Loucy (cell line): ENCODE measurements at regions not wholly inside any gene's neighbourhood (a gene's known extent, or its start where the extent isn't known, plus 50 kb on each side); places are given as distances from the start of the nearest gene placed in this dataset.

Experiments used
- H2AFZ ChIP-seq: fragments of 200-600 bp; sonication (generic); 2 replicates; pipeline ENCODE4 v1.6.0; 2016; ENCODE audit warnings: antibody characterized with exemption, mild to moderate bottlenecking, low read length, moderate library complexity
- H3F3A ChIP-seq: fragments of 200-600 bp; 2 replicates; pipeline ENCODE4 v1.6.0; 2016; ENCODE audit warnings: antibody characterized with exemption, low read depth, mild to moderate bottlenecking
- H3K27me3 ChIP-seq: fragments of 200-600 bp; sonication (generic); 2 replicates; pipeline ENCODE4 v1.6.1; 2014; ENCODE audit warnings: low read length, mild to moderate bottlenecking; ENCODE audit not compliant: insufficient read depth, poor library complexity, severe bottlenecking
- H3K36me3 ChIP-seq: fragments of 200-600 bp; sonication (generic); 2 replicates; pipeline ENCODE4 v1.6.1; 2016; ENCODE audit warnings: low read length; ENCODE audit not compliant: insufficient read depth
- H3K4me1 ChIP-seq: fragments of 200-600 bp; sonication (generic); 2 replicates; pipeline ENCODE4 v1.5.1; 2014; ENCODE audit warnings: low read length, mild to moderate bottlenecking; ENCODE audit not compliant: insufficient read depth, poor library complexity, severe bottlenecking
- H3K4me2 ChIP-seq: fragments of 200-600 bp; sonication (generic); 2 replicates; pipeline ENCODE4 v1.6.0; 2014; ENCODE audit warnings: antibody characterized with exemption, low read length, low read depth, mild to moderate bottlenecking; ENCODE audit not compliant: poor library complexity, severe bottlenecking
- H3K4me3 ChIP-seq: fragments of 200-600 bp; sonication (generic); 2 replicates; pipeline ENCODE4 v1.5.1; 2014; ENCODE audit warnings: low read length, mild to moderate bottlenecking, mixed read lengths; ENCODE audit not compliant: poor library complexity, severe bottlenecking
- H3K79me2 ChIP-seq: fragments of 200-600 bp; sonication (generic); 2 replicates; pipeline ENCODE4 v1.6.1; 2014; ENCODE audit warnings: low read length; ENCODE audit not compliant: insufficient read depth
- H3K9ac ChIP-seq: fragments of 200-600 bp; sonication (generic); 2 replicates; pipeline ENCODE4 v1.6.0; 2014; ENCODE audit warnings: mild to moderate bottlenecking, low read depth, low read length, moderate library complexity; ENCODE audit not compliant: poor library complexity, severe bottlenecking
- H3K9me2 ChIP-seq: fragments of 200-600 bp; sonication (generic); replicated peaks from 2 replicates; pipeline ENCODE4 v1.6.1; 2016; ENCODE audit warnings: low read depth, low read length, mixed read lengths
- H3K9me3 ChIP-seq: fragments of 200-600 bp; sonication (generic); 2 replicates; pipeline ENCODE4 v1.6.1; 2014; ENCODE audit warnings: mild to moderate bottlenecking, antibody characterized with exemption, low read length, low read depth; ENCODE audit not compliant: insufficient read depth
- H4K20me1 ChIP-seq: fragments of 200-600 bp; sonication (generic); 2 replicates; pipeline ENCODE4 v1.6.0; 2014; ENCODE audit warnings: antibody characterized with exemption, low read length, mild to moderate bottlenecking; ENCODE audit not compliant: insufficient read depth, poor library complexity, severe bottlenecking
- CTCF ChIP-seq: fragments of 200-600 bp; sonication (generic); conservative IDR thresholded peaks from 2 replicates; pipeline ENCODE4 v1.5.1; 2014; ENCODE audit warnings: mild to moderate bottlenecking, antibody characterized with exemption, low read length
- EZH2phosphoT487 ChIP-seq: fragments of 200-600 bp; IDR thresholded peaks from 2 replicates; pipeline ENCODE4 v1.6.1; 2018; ENCODE audit warnings: antibody characterized with exemption, mild to moderate bottlenecking, moderate library complexity, borderline replicate concordance

- H3K4me2 ChIP-seq, result no peak overlapping the region
- H3K4me3 ChIP-seq, result no peak overlapping the region
- no peaks in the 10 kb centered on the region for H3K4me1 ChIP-seq
- H3K36me3 ChIP-seq, result no peaks in the 10 kb centered on the region
- no peaks in the 10 kb centered on the region for H3F3A ChIP-seq
- peaks cover 11% of the 10 kb centered on the region; the same call in 1 of the 2 replicates for H3K9me3 ChIP-seq
- no peaks in the 10 kb centered on the region for H4K20me1 ChIP-seq
- H3K79me2 ChIP-seq, result no peaks in the 10 kb centered on the region
- TF ChIP-seq CTCF (no peak), EZH2phosphoT487 (no peak)
- no peaks in the 10 kb centered on the region for H3K27me3 ChIP-seq
- H2AFZ ChIP-seq, result no peak overlapping the region
- H3K9me2 ChIP-seq, result no peaks in the 10 kb centered on the region
- no peak overlapping the region for H3K9ac ChIP-seq
These were observed 134.5 kb upstream of the FOXF1 start for GRCh38 chr16:86375851-86376250.

GRCh38 chr16:86376837-86377236 lies 133.5 kb upstream of the FOXF1 start:
- Histone ChIP-seq H4K20me1 (no peaks in the 10 kb centered on the region), H3F3A (no peaks in the 10 kb centered on the region), H3K9me3 (peaks cover 11% of the 10 kb centered on the region; the same call in 1 of the 2 replicates), H3K36me3 (no peaks in the 10 kb centered on the region), H3K9ac (no peak overlapping the region), H3K4me1 (no peaks in the 10 kb centered on the region), H2AFZ (no peak overlapping the region), H3K9me2 (no peaks in the 10 kb centered on the region), H3K4me3 (no peak overlapping the region), H3K4me2 (no peak overlapping the region), H3K27me3 (no peaks in the 10 kb centered on the region), H3K79me2 (no peaks in the 10 kb centered on the region)
- TF ChIP-seq CTCF (no peak), EZH2phosphoT487 (no peak)

GRCh38 chr16:86377251-86378022 lies 132.9 kb upstream of the FOXF1 start:
- no peaks in the 10 kb centered on the region for H3K4me1 ChIP-seq
- H2AFZ ChIP-seq, result no peak overlapping the region
- H4K20me1 ChIP-seq, result no peaks in the 10 kb centered on the region
- H3K4me3 ChIP-seq, result no peak overlapping the region
- TF ChIP-seq CTCF, result no peak
- no peak for TF ChIP-seq EZH2phosphoT487
- H3K9me2 ChIP-seq, result no peaks in the 10 kb centered on the region
- H3F3A ChIP-seq, result no peaks in the 10 kb centered on the region
- H3K4me2 ChIP-seq, result no peak overlapping the region
- no peaks in the 10 kb centered on the region for H3K79me2 ChIP-seq
- no peaks in the 10 kb centered on the region for H3K27me3 ChIP-seq
- H3K9ac ChIP-seq, result no peak overlapping the region
- no peaks in the 10 kb centered on the region for H3K36me3 ChIP-seq
- H3K9me3 ChIP-seq, result peaks cover 6% of the 10 kb centered on the region; the same call in 1 of the 2 replicates
